ENCODE measurements at regions not wholly inside any gene's neighbourhood (a gene's known extent, or its start where the extent isn't known, plus 50 kb on each side); places are given as distances from the start of the nearest gene placed in this dataset.

- Histone ChIP-seq H3K27me3 (ENCODE audit: control insufficient read depth in 5 of 5, insufficient read depth in 4 of 5, low read length in 5 of 5) (no peaks in the 10 kb centered on the region), H3K4me1 (ENCODE audit: control insufficient read depth in 5 of 5, insufficient read depth in 5 of 5, low read length in 5 of 5) (no peaks in the 10 kb centered on the region)
Measured at GRCh38 chr6:163919652-163920051, 505.1 kb downstream of the QKI start.

GRCh38 chr6:163916315-163917081, 502.0 kb downstream of the QKI start:
- H3K9ac ChIP-seq (ENCODE audit: low read length in 5 of 5), result no peak overlapping the region

More at GRCh38 chr6:163919652-163920051, 505.1 kb downstream of the QKI start:
- Histone ChIP-seq H3K9ac (ENCODE audit: low read length in 5 of 5) (no peak overlapping the region), H3K9me3 (ENCODE audit: control insufficient read depth in 5 of 5, low read length in 5 of 5) (no peaks in the 10 kb centered on the region), H3K27ac (ENCODE audit: low read depth, low read length) (no peak overlapping the region), H3K36me3 (ENCODE audit: control insufficient read depth in 5 of 5, insufficient read depth in 5 of 5, low read length in 5 of 5) (no peaks in the 10 kb centered on the region), H3K4me3 (ENCODE audit: low read depth in 1 of 5, low read length in 5 of 5) (no peak overlapping the region)

GRCh38 chr6:163915131-163915530, 500.6 kb downstream of the QKI start:
- no peaks in the 10 kb centered on the region for H3K4me1 ChIP-seq (ENCODE audit: control insufficient read depth in 5 of 5, insufficient read depth in 5 of 5, low read length in 5 of 5)
- no peaks in the 10 kb centered on the region for H3K27me3 ChIP-seq (ENCODE audit: control insufficient read depth in 5 of 5, insufficient read depth in 4 of 5, low read length in 5 of 5)
- H3K9ac ChIP-seq (ENCODE audit: low read length in 5 of 5), result no peak overlapping the region
- no peak overlapping the region for H3K27ac ChIP-seq (ENCODE audit: low read depth, low read length)
- no peak overlapping the region for H3K4me3 ChIP-seq (ENCODE audit: low read depth in 1 of 5, low read length in 5 of 5)
- no peaks in the 10 kb centered on the region for H3K36me3 ChIP-seq (ENCODE audit: control insufficient read depth in 5 of 5, insufficient read depth in 5 of 5, low read length in 5 of 5)
- no peaks in the 10 kb centered on the region for H3K9me3 ChIP-seq (ENCODE audit: control insufficient read depth in 5 of 5, low read length in 5 of 5)

More at GRCh38 chr6:163916315-163917081, 502.0 kb downstream of the QKI start:
- H3K27ac ChIP-seq (ENCODE audit: low read depth, low read length), result no peak overlapping the region
- no peak overlapping the region for H3K4me3 ChIP-seq (ENCODE audit: low read depth in 1 of 5, low read length in 5 of 5)
- H3K4me1 ChIP-seq (ENCODE audit: control insufficient read depth in 5 of 5, insufficient read depth in 5 of 5, low read length in 5 of 5), result no peaks in the 10 kb centered on the region
- H3K9me3 ChIP-seq (ENCODE audit: control insufficient read depth in 5 of 5, low read length in 5 of 5), result no peaks in the 10 kb centered on the region
- H3K36me3 ChIP-seq (ENCODE audit: control insufficient read depth in 5 of 5, insufficient read depth in 5 of 5, low read length in 5 of 5), result no peaks in the 10 kb centered on the region
- H3K27me3 ChIP-seq (ENCODE audit: control insufficient read depth in 5 of 5, insufficient read depth in 4 of 5, low read length in 5 of 5), result no peaks in the 10 kb centered on the region

- H3K4me1 ChIP-seq (ENCODE audit: control insufficient read depth in 5 of 5, insufficient read depth in 5 of 5, low read length in 5 of 5), result no peaks in the 10 kb centered on the region
- H3K9me3 ChIP-seq (ENCODE audit: control insufficient read depth in 5 of 5, low read length in 5 of 5), result no peaks in the 10 kb centered on the region
- no peaks in the 10 kb centered on the region for H3K36me3 ChIP-seq (ENCODE audit: control insufficient read depth in 5 of 5, insufficient read depth in 5 of 5, low read length in 5 of 5)
- H3K9ac ChIP-seq (ENCODE audit: low read length in 5 of 5), result no peak overlapping the region
- H3K27ac ChIP-seq (ENCODE audit: low read depth, low read length), result no peak overlapping the region
- no peaks in the 10 kb centered on the region for H3K27me3 ChIP-seq (ENCODE audit: control insufficient read depth in 5 of 5, insufficient read depth in 4 of 5, low read length in 5 of 5)
- H3K4me3 ChIP-seq (ENCODE audit: low read depth in 1 of 5, low read length in 5 of 5), result no peak overlapping the region
Measured at GRCh38 chr6:163913045-163913444, 498.5 kb downstream of the QKI start.

GRCh38 chr6:163906006-163906710, 491.6 kb downstream of the QKI start:
- Histone ChIP-seq H3K27me3 (ENCODE audit: control insufficient read depth in 5 of 5, insufficient read depth in 4 of 5, low read length in 5 of 5) (no peaks in the 10 kb centered on the region), H3K9me3 (ENCODE audit: control insufficient read depth in 5 of 5, low read length in 5 of 5) (no peaks in the 10 kb centered on the region), H3K4me3 (ENCODE audit: low read depth in 1 of 5, low read length in 5 of 5) (no peak overlapping the region), H3K4me1 (ENCODE audit: control insufficient read depth in 5 of 5, insufficient read depth in 5 of 5, low read length in 5 of 5) (no peaks in the 10 kb centered on the region), H3K9ac (ENCODE audit: low read length in 5 of 5) (no peak overlapping the region), H3K27ac (ENCODE audit: low read depth, low read length) (no peak overlapping the region), H3K36me3 (ENCODE audit: control insufficient read depth in 5 of 5, insufficient read depth in 5 of 5, low read length in 5 of 5) (no peaks in the 10 kb centered on the region)

- Histone ChIP-seq H3K36me3 (ENCODE audit: control insufficient read depth in 5 of 5, insufficient read depth in 5 of 5, low read length in 5 of 5) (no peaks in the 10 kb centered on the region), H3K27me3 (ENCODE audit: control insufficient read depth in 5 of 5, insufficient read depth in 4 of 5, low read length in 5 of 5) (no peaks in the 10 kb centered on the region), H3K27ac (ENCODE audit: low read depth, low read length) (no peak overlapping the region), H3K9me3 (ENCODE audit: control insufficient read depth in 5 of 5, low read length in 5 of 5) (no peaks in the 10 kb centered on the region), H3K4me3 (ENCODE audit: low read depth in 1 of 5, low read length in 5 of 5) (no peak overlapping the region), H3K4me1 (ENCODE audit: control insufficient read depth in 5 of 5, insufficient read depth in 5 of 5, low read length in 5 of 5) (no peaks in the 10 kb centered on the region), H3K9ac (ENCODE audit: low read length in 5 of 5) (no peak overlapping the region)
Measured at GRCh38 chr6:163904186-163904585, 489.7 kb downstream of the QKI start.

GRCh38 chr6:163903541-163903940, 489.0 kb downstream of the QKI start:
- Histone ChIP-seq H3K27me3 (ENCODE audit: control insufficient read depth in 5 of 5, insufficient read depth in 4 of 5, low read length in 5 of 5) (no peaks in the 10 kb centered on the region), H3K9ac (ENCODE audit: low read length in 5 of 5) (no peak overlapping the region)

GRCh38 chr6:163902993-163903392, 488.5 kb downstream of the QKI start:
- Histone ChIP-seq H3K4me3 (ENCODE audit: low read depth in 1 of 5, low read length in 5 of 5) (no peak overlapping the region), H3K27me3 (ENCODE audit: control insufficient read depth in 5 of 5, insufficient read depth in 4 of 5, low read length in 5 of 5) (no peaks in the 10 kb centered on the region)

More at GRCh38 chr6:163903541-163903940, 489.0 kb downstream of the QKI start:
- no peaks in the 10 kb centered on the region for H3K36me3 ChIP-seq (ENCODE audit: control insufficient read depth in 5 of 5, insufficient read depth in 5 of 5, low read length in 5 of 5)
- no peak overlapping the region for H3K27ac ChIP-seq (ENCODE audit: low read depth, low read length)
- H3K9me3 ChIP-seq (ENCODE audit: control insufficient read depth in 5 of 5, low read length in 5 of 5), result no peaks in the 10 kb centered on the region
- no peaks in the 10 kb centered on the region for H3K4me1 ChIP-seq (ENCODE audit: control insufficient read depth in 5 of 5, insufficient read depth in 5 of 5, low read length in 5 of 5)
- H3K4me3 ChIP-seq (ENCODE audit: low read depth in 1 of 5, low read length in 5 of 5), result no peak overlapping the region

GRCh38 chr6:163901681-163902080, 487.2 kb downstream of the QKI start:
- Histone ChIP-seq H3K27ac (ENCODE audit: low read depth, low read length) (no peak overlapping the region), H3K27me3 (ENCODE audit: control insufficient read depth in 5 of 5, insufficient read depth in 4 of 5, low read length in 5 of 5) (no peaks in the 10 kb centered on the region), H3K9me3 (ENCODE audit: control insufficient read depth in 5 of 5, low read length in 5 of 5) (peaks cover 0 to 4% (median 3%) of the 10 kb centered on the region in 5 donors), H3K9ac (ENCODE audit: low read length in 5 of 5) (no peak overlapping the region), H3K36me3 (ENCODE audit: control insufficient read depth in 5 of 5, insufficient read depth in 5 of 5, low read length in 5 of 5) (no peaks in the 10 kb centered on the region), H3K4me1 (ENCODE audit: control insufficient read depth in 5 of 5, insufficient read depth in 5 of 5, low read length in 5 of 5) (no peaks in the 10 kb centered on the region), H3K4me3 (ENCODE audit: low read depth in 1 of 5, low read length in 5 of 5) (no peak overlapping the region)

More at GRCh38 chr6:163902993-163903392, 488.5 kb downstream of the QKI start:
- H3K9me3 ChIP-seq (ENCODE audit: control insufficient read depth in 5 of 5, low read length in 5 of 5), result peaks cover 0 to under 1% (median 0%) of the 10 kb centered on the region in 5 donors
- no peaks in the 10 kb centered on the region for H3K36me3 ChIP-seq (ENCODE audit: control insufficient read depth in 5 of 5, insufficient read depth in 5 of 5, low read length in 5 of 5)
- H3K4me1 ChIP-seq (ENCODE audit: control insufficient read depth in 5 of 5, insufficient read depth in 5 of 5, low read length in 5 of 5), result no peaks in the 10 kb centered on the region
- H3K27ac ChIP-seq (ENCODE audit: low read depth, low read length), result no peak overlapping the region
- H3K9ac ChIP-seq (ENCODE audit: low read length in 5 of 5), result no peak overlapping the region

GRCh38 chr6:163900570-163900969, 486.1 kb downstream of the QKI start:
- Histone ChIP-seq H3K27ac (ENCODE audit: low read depth, low read length) (no peak overlapping the region), H3K27me3 (ENCODE audit: control insufficient read depth in 5 of 5, insufficient read depth in 4 of 5, low read length in 5 of 5) (no peaks in the 10 kb centered on the region), H3K9ac (ENCODE audit: low read length in 5 of 5) (no peak overlapping the region), H3K9me3 (ENCODE audit: control insufficient read depth in 5 of 5, low read length in 5 of 5) (peaks cover 0 to 4% (median 3%) of the 10 kb centered on the region in 5 donors), H3K4me3 (ENCODE audit: low read depth in 1 of 5, low read length in 5 of 5) (no peak overlapping the region), H3K4me1 (ENCODE audit: control insufficient read depth in 5 of 5, insufficient read depth in 5 of 5, low read length in 5 of 5) (no peaks in the 10 kb centered on the region), H3K36me3 (ENCODE audit: control insufficient read depth in 5 of 5, insufficient read depth in 5 of 5, low read length in 5 of 5) (no peaks in the 10 kb centered on the region)

Measured in subcutaneous abdominal adipose tissue (tissue), 5 donors.